ENCODE measurements at regions not wholly inside any gene's neighbourhood (a gene's known extent, or its start where the extent isn't known, plus 50 kb on each side); places are given as distances from the start of the nearest gene placed in this dataset.

DNA sequence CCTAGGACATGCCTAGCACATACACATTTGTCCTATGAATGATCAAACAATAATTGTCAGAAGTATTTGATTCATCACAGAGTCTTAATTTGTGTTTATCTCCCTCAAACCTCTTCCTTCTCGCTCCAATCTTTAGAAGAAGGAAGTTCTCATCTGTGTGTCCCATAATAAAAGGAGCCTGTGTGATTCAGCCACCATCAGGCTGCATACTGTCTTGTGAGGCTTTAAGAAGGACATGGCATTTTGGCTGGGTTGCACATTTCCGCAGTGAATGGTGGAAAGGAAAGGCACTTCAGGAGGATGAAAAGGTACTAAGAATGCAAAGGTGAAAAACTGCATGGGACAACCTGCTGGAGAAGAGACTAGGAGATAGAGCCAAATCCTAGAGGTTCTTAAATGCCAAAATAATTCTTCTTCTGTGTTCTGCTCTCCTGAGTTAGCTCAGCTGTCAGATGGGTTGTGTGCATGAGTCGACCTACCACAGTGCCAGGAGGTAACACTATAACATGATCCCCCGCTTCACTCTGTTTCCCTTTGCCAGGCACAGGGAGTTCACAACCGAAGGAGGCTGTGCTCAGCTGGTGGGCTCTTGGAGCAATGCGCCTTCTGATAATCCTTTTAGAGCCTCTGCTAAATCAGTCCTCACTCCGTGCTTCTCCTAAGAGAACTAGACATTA is 120.1 kb downstream of the IRS1 start:
- Histone ChIP-seq H3K27ac (ENCODE audit: insufficient read length, low read depth, low read length) (no peak overlapping the region), H3K9me3 (ENCODE audit: control insufficient read depth, low read depth, low read length) (no peaks in the 10 kb centered on the region), H2BK120ac (ENCODE audit: low read depth, low read length, poor library complexity, severe bottlenecking) (no peak overlapping the region), H2BK15ac (ENCODE audit: low read depth, low read length) (no peak overlapping the region), H3K18ac (ENCODE audit: insufficient read length, low read depth, low read length) (no peak overlapping the region), H3K23me2 (ENCODE audit: insufficient read length, low read depth, low read length, poor library complexity, severe bottlenecking) (no peaks in the 10 kb centered on the region), H3K79me2 (ENCODE audit: insufficient read depth, low read length) (no peaks in the 10 kb centered on the region), H2BK5ac (ENCODE audit: insufficient read length, low read length) (no peak overlapping the region), H3K14ac (ENCODE audit: insufficient read depth, low read length) (no peak overlapping the region), H4K20me1 (ENCODE audit: control insufficient read depth, insufficient read depth, insufficient read length) (no peaks in the 10 kb centered on the region), H3K9ac (ENCODE audit: extremely low read depth, insufficient read length, low read length) (no peak overlapping the region), H3K4me1 (ENCODE audit: insufficient read depth, low read length) (no peaks in the 10 kb centered on the region), H3K56ac (ENCODE audit: insufficient read length, low read depth, low read length) (no peak overlapping the region), H3T11ph (ENCODE audit: low read length) (no peak overlapping the region), H2AFZ (ENCODE audit: low read length) (no peak overlapping the region), H3K4ac (ENCODE audit: low read depth, low read length) (no peak overlapping the region), H4K5ac (ENCODE audit: insufficient read length, low read depth, low read length) (no peak overlapping the region), H3K79me1 (ENCODE audit: insufficient read depth, low read depth, low read length, poor library complexity, severe bottlenecking) (no peaks in the 10 kb centered on the region), H4K91ac (ENCODE audit: insufficient read length, low read depth, low read length) (no peak overlapping the region), H3K23ac (ENCODE audit: insufficient read length, low read depth, low read length) (no peak overlapping the region), H3K27me3 (ENCODE audit: insufficient read depth, low read length) (no peaks in the 10 kb centered on the region), H2AK5ac (ENCODE audit: insufficient read length, low read length) (no peak overlapping the region), H3K4me2 (ENCODE audit: insufficient read depth, insufficient read length, low read length) (no peak overlapping the region), H2BK20ac (ENCODE audit: low read depth, low read length, poor library complexity, severe bottlenecking) (no peak overlapping the region), H2BK12ac (ENCODE audit: insufficient read length, low read depth, low read length) (no peak overlapping the region), H4K8ac (replicated peaks; ENCODE audit: insufficient read length, low read depth, low read length) (no peak overlapping the region)
- H3K9me3 Mint-ChIP-seq: no peaks in the 10 kb centered on the region
- H3K27ac Mint-ChIP-seq: no peak overlapping the region; a peak in 1 of 7 replicates
- peaks cover 4 to 9% of the 10 kb centered on the region in 2 experiments for H3K4me1 Mint-ChIP-seq
- no peak overlapping the region for H3K4me3 Mint-ChIP-seq
- peaks cover 2% of the 10 kb centered on the region for H3K27me3 Mint-ChIP-seq (ENCODE audit: low read depth)
- WGBS (ENCODE audit: extremely low coverage, insufficient read length, low lambda C conversion rate): no CpG with 5 or more reads among the region's 7 CpGs
- H3K36me3 Mint-ChIP-seq (ENCODE audit: insufficient read depth in 1 of 3, low read depth in 3 of 3): no peaks in the 10 kb centered on the region
- TF ChIP-seq, protein P1, sequence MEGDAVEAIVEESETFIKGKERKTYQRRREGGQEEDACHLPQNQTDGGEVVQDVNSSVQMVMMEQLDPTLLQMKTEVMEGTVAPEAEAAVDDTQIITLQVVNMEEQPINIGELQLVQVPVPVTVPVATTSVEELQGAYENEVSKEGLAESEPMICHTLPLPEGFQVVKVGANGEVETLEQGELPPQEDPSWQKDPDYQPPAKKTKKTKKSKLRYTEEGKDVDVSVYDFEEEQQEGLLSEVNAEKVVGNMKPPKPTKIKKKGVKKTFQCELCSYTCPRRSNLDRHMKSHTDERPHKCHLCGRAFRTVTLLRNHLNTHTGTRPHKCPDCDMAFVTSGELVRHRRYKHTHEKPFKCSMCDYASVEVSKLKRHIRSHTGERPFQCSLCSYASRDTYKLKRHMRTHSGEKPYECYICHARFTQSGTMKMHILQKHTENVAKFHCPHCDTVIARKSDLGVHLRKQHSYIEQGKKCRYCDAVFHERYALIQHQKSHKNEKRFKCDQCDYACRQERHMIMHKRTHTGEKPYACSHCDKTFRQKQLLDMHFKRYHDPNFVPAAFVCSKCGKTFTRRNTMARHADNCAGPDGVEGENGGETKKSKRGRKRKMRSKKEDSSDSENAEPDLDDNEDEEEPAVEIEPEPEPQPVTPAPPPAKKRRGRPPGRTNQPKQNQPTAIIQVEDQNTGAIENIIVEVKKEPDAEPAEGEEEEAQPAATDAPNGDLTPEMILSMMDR (conservative IDR thresholded peaks at IDR 0.05): no peak
- no peak for DNase-seq

All from H9 (cell line).